Activated CD8-positive, alpha-beta memory T cell treated with anti-CD3 and anti-CD28 coated beads for 48 hours (primary cell): ENCODE measurements at regions not wholly inside any gene's neighbourhood (a gene's known extent, or its start where the extent isn't known, plus 50 kb on each side); places are given as distances from the start of the nearest gene placed in this dataset.
A peak's percentile ranks its signal among the peaks of the same experiment; 100 is the strongest.

Experiments
- DNase-seq, 3 experiments: peaks; one replicate each; pipeline ENCODE4 v3.0.0-alpha.2; 2020; ENCODE audit warnings: low read depth in 2 of 3, low spot score in 2 of 3

DNA sequence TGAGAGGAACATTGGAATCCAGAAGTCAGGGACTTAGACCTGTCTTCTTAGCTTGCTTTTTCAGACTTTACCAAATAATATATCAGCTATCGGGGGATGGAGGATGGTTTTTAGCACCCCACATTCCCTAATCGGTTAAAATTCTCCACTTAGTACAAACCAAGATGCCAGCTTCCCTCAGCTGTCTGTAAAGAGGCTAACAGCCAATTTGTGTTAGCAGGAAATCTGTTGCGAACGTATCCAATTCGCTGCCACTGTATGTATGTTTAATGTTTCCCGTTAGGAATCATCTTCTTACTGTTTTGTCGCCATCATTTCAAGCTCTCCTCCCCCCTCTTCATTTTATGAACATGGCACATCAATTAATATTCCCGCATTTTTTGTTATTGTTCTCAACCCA lies 289.0 kb downstream of the BCL11B start:
- DNase-seq, result no peak

DNA sequence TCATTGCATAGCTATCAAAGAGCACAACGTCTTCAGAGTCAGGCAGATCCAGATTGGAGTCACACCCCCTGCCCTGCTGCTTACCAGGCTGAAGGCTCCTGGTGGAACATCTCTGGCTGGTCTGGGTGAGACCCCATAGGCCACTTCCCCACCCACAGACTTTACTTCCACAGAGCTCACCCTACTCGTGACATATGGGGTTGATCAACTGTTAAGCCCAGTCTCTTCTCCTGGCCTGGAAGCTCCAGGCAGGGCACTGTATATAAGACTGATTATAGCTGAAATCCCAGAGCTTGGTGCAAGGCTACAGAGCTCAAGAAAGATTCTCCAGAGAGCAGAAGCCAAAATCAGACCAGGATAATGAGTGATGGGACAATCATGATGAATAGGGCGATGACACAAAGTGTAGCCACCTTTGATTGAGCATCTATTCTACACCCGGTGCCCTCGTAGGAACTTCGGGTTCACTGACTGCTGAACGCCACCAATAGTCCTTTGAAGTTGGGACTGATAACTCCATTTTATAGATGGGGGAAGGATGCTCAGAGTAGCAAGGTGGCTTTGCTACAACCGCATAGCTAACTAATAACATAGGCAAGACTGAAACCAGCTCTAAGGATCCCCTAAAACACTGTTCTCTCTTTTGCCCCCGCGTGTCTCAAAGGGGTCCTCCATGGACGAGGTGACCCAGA lies 287.8 kb downstream of the BCL11B start:
- DNase-seq, result no peak

DNA sequence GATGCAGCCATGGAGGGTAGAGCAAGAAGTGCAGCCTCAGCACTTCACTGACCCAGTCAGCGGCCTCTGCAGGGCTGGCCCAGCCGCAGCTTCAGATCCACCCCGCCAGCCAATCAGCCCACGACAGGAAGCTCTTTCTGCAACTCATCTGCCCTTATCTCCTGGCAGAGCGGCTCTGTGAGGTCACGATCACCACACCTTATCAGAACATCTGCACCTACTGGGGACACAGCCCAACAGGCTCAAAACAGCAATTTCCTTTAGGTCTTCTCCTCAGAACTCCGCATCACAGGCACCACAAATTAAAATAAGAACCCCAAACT lies 287.3 kb downstream of the BCL11B start:
- peak in 2 of 3 experiments; percentile 30 to 34 for DNase-seq

DNA sequence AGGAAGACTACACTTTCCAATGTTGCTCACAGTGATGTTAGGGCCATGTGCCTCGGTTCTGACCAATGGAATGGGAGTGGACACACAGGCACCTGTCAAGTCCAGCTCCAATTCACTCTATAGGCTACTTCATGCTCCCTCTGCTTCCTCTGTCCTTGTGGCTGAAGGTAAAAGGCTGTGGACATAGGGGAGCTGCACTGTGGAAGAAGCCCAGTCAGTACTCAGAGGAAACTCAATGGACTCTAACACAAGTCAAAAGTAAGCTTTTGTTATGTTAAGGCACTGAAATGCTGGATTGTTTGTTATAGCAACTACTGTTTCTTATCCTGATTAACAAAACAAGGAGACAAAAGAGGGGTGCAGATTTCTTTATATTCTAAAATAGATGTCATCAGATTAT lies 278.2 kb downstream of the BCL11B start:
- DNase-seq, result no peak

DNA sequence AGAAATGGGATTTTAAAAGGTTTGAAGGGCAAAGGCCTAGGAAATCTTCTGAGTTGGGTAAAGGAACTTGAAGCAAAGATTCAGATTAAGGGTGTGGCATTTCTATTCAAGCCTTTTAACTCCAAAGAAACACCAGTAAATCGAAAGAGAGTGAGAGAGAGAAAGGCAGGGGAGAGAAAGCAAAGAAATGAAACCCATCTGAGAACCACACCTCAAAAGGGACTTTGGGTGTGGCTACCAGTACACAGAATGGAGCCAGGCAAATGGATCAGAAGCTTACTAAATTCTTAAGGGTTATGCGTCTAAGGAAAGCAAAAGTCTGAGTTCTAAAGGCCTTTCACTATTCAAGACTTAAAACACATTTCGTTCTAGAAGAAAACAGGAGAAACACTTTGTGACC lies 277.4 kb downstream of the BCL11B start:
- no peak for DNase-seq

DNA sequence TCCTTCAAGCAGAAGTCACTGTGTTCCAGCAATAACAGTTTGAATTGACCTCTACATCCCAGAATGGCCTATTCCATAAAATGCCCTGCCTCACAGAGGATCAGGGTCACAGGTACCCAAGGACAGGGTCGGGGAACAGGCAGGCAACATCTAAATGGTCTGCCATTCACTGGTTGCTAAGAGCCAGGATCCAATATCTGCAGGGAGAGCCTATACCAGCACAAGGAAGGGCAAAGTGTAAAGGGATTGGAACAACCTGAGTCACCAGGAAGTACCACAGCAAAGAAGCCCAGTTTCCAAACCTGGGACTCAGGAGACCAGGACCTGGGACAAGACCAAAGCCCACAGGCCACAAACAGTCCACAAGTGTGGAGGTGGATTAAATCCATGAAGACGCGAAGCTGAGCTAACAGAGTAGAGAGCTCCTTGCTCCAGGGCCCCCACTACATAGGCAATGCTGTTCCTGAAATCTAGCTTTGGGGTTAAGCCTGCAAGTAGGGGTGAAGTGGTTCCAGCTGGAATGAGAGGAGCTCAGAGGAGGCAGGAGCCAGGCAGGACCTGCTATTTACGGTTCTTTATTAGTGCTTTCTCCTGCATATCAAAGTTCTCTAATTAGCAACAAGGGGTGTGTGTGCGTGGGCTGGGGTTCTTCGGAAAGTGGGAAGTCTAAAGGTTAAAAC lies 274.3 kb downstream of the BCL11B start:
- no peak for DNase-seq

DNA sequence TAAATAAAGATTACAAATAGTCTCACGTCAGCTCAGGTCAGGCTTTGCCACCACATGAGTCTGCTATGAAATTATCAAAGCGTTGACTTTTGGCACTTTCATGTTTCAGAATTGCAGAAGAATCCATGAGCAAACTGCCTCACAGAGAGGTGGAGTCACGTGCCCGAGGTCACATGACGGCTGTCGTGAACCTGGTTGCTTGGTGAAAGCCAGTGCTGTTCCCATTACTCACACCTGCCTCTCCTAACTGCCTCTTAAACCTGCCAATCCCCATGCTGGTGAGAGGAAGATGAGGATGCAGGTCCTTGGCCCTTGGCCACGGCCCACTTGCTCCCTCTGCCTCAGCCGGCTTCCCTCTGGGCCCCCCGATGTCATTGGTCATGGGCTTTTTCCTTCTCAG lies 272.7 kb downstream of the BCL11B start:
- no peak for DNase-seq

DNA sequence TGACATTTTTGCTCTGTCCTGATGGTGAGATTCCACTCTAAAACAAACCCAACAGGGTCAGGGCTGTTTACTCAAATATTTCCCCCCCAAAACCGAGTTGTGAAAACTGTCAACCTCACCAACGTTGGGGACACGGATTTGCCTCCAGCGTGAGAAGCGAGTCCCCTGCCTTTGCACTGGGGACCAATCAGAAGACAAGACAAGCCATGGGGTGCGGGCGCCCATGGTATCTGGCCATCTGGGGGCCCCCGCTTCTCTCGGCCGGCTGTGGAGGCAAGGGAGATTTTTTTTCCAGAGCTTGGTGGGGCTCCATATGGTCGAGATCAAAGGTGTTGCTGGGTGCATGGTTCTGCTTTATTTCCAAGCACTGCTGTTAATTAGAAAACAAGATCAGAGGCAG lies 272.1 kb downstream of the BCL11B start:
- DNase-seq, result no peak

DNA sequence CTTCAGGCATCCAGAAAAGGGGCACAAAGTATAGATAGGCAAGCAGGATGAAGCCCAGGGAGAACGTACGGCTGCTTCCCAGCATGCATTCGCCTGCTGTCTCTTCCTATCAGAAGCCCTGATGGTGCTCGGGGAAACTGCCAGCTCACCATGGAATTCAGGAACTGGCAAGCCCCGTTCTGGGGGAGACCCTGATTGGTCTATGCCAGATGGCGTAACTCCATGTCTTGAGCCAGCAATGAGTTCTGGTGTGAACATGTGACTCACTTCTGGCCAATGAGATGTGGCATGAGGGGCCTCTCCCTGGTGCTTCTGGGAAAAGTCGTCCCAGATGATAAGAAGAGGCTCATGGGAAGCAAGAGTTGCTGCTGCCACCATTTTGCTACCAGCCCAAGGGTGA lies 270.8 kb downstream of the BCL11B start:
- no peak for DNase-seq

DNA sequence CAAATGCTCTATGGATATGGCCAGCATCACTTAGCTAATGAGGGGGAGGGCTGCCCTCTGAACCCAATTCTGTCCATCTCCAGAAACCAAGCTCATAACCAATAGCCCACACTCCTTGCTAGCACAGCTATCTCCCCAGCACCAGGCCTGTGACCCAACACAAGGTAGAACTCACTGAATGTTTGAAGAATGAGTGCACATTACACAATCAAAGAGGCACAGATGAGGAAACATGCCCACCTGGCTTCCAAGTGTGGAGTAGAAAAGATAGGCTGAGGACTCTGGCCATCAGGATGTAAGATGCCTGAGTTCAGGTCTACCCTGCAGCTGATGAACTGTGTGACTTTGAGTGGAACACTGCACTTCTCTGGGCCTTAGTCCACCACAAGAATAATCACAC lies 268.4 kb downstream of the BCL11B start:
- no peak for DNase-seq

DNA sequence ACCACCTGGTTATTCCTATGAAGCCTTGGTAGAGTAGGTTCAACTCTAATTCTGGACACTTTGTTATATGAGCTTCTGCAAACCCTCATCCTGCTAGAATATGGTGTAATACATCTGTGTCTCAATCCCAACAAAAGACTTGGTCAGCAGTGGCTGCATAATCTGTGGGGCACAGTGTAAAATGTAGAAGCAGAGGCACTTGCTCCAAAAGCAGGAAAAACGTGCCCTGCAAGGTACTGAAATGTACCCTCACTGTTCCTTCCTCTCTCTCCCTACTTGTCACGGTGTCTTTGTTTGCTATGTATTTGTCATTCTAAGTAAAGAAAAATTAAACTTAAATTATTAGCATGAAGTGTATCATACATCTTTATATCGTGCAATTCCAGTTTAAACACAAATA lies 267.9 kb downstream of the BCL11B start:
- DNase-seq, result no peak

DNA sequence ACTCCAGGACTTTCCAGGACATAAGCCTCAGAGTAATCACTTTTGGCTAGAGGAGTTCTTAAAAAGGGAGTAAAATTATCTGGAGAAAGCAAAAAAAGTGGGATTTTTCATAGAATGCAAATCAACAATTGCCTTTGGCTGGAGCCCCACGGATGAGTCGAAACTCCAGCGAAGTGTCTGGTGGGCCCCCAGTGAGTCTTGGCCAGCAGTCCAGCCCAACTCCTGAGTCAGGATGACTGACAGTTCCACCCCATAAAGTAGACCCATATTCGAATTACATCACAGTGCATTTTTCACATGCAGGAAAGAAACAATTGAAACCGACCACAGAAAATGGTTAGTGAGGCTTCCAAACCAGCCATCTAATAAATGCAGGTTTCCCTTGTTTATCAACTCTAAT lies 265.7 kb downstream of the BCL11B start:
- DNase-seq, result no peak

DNA sequence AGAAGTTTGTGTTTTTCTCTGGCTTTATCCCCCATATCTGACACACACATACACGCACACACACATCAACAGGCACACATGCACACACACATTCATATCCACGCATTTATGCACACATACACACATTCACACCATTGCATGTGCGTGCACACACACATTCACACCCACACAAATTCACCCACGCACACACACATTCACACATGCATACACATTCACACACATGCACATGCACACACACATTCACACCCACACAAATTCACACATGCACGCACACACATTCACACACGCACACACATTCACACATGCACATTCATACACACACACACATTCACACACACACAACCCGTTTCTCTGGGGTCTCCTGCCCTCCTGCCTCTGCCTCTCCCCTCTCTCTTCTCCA lies 264.2 kb downstream of the BCL11B start:
- DNase-seq, result no peak

DNA sequence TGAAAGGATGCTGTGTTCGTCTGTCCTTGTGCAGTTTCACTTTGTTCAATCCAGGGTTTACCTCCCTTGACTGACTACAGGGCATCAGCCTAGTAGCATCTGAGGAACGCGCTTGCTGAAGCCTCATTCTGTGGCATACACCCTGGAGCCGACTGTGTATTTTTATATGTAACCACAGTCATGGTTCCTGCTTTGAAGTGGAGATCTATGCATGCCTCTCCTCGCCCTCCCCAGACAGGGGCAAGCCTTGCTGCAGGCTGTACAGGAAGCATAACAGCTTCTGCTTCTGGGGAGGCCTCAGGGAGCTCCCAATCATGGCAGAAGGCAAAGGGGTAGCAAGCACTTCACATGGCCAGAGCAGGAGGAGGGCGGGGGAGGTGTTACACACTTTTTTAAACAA lies 262.1 kb downstream of the BCL11B start:
- DNase-seq, result no peak

DNA sequence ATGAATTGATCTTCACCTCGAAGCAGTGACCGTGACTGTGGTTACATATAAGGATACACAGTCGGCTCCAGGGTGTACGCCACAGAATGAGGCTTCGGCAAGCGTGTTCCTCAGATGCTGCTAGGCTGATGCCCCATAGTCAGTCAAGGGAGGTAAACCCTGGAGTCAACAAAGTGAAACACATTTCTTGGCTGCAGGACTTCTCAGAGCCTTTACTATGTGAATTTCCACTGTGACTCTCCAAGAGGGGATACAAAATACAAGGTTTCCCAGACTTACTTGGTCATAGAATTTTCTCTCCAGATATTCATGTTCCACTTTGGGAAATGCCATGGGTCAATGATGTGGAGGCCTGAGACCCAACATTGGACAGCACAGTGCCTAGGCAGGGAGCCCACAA lies 260.6 kb downstream of the BCL11B start:
- DNase-seq, result no peak

DNA sequence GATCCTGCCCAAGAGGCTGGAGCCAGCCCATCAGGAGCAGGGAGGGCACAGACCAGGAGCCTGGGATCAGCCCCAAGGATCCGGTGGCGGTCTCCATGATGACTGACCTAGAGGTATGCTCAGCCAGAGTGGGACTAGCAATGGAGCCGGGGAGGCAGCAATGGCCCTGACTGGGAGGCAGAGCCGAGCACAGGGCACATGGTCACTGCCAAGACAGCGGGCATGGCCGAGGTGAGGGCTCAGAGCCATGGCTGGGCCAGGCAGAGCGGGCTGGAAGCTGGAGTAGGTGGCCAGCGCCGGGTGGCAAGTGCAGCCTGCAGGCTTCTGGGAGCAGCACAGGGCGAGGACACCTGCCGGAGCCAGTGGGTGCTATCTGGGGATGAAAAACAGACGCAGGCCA lies 259.3 kb downstream of the BCL11B start:
- no peak for DNase-seq

DNA sequence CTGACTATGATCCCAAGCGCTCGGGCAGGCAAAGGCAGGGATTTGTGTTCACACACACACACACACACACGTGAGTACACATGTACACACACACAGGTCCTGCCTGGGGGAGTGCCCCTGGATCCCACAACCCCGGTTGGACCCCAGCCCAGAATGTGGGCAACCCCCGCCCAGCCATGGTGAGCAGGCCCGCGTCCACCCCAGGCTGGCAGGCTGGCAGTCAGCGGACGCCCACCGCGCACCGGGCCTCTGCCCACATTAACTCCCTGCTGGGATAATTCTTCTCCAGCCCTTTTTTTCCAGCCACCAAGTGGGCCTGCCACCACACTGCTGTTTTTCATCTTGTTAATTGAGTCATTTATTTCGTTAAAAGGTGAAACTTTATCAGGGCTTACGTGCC lies 256.2 kb downstream of the BCL11B start:
- no peak for DNase-seq

DNA sequence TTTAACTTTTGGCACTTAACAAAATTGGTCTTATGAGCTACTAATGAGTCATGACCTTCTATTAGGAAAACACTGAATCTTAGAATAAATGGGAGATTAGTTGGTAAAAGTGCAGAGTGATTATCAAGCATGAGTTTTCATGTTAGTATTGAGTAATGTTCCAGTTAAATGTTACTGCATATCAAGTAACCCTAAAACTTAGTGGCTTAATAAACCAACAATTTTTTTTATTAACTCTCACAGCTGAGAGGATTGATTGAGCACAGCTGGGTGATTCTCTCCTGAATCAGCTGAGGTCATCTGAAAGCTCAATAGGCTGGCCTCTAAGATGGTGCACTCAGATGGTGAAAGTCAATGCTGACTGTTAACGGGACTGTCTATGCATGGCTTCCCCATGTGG lies 248.6 kb downstream of the BCL11B start:
- DNase-seq, result no peak

DNA sequence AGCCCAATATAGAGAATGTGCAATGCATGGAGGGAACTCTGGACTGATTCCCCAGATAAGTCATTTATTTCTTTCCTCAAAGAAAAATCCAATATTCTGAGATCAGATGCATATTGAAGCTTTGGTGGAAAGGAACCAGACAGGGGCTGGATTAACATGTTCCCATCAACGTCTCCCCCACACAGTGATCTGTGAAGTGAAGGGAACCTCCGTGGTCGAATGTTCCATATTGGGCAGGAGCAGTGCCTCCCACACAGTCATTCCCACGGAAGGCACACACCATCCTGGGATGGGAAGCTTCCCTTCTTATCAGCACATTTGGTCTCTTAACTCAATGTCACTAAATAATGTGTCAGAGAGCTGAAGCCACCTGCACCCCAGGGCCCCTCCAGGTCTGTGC lies 247.1 kb downstream of the BCL11B start:
- no peak for DNase-seq

DNA sequence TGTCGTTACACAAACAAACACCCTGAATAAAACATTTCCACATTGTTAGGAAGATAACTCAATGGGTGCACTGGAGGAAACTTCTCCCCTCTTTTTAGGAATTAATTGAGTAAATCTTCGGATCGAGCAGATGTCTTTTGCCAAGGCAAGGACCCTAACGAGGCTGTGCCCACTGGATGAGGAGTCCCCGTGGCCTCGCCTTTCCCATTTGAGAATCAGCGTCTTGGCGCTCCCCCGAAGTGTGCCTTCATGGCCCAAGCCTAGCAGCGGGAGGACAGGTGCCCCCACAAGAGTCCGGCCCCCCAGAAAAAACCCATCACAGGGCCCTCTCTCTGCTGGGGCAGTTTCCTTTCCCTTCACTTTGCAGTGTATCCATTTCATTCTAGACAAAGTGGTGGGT lies 246.6 kb downstream of the BCL11B start:
- DNase-seq, result no peak

DNA sequence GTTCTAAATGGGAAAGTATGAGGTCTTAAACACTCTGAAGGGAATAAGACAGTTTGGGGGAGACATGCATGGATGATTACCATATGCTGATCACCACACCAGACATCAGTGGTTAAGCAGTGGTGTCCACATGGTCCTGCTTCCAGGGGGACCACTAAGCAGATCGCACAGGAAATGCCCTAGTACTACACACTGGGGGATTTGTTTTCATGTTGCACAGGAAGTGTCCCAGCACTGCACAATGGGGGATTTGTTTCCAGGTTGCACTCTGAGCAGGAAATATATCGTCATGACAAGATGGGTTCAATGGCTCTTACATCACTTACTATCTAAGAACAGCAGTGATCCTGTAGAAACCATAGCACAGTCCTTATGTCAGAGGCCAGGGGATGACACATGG lies 245.5 kb downstream of the BCL11B start:
- DNase-seq, result no peak

DNA sequence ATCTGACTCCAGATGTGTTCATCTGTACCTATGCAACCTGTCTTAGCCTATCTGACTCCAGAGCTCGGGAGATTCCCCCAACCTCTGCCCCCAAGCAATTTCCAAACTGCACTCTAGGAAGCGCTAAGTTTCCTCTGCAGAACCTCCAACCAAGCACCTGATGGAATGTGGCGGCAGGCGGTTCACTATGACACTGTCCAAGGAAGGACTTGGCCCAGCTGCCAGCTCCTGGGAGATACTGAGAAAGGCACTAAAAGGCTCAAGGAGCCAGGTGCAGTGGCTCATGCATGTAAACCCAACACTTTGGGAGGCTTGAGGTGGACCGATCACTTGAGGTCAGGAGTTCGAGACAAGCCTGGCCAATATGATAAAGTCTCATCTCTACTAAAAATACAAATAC lies 244.0 kb downstream of the BCL11B start:
- no peak for DNase-seq

DNA sequence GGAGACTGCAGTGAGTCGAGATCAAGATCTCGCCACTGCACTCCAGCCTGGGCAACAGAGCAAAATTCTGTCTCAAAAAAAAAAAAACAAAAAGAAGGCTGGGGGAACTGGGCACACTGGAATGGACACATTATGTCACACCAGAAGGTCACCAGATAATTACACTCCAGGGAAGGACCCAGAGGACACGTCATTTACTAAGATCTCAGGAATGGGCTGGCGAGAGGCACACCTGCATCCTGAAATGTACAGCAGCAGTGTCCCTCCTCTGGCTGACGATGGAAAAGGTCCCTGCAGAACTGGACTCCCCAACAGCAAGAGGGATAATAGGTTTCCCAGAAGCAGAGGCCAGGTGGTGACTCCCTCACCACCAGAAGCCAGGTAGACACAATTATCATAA lies 243.5 kb downstream of the BCL11B start:
- DNase-seq, result no peak
